ENCODE measurements at regions not wholly inside any gene's neighbourhood (a gene's known extent, or its start where the extent isn't known, plus 50 kb on each side); places are given as distances from the start of the nearest gene placed in this dataset.

- TF ChIP-seq CTCF (IDR thresholded peaks at IDR 0.05) (no peak), USF1 (CRISPR knock-in tag; IDR thresholded peaks at IDR 0.05) (no peak), SP1 (CRISPR knock-in tag; conservative IDR thresholded peaks at IDR 0.05) (no peak), ATF3 (CRISPR knock-in tag; conservative IDR thresholded peaks at IDR 0.05) (no peak), MAX (CRISPR knock-in tag; IDR thresholded peaks at IDR 0.05) (no peak), TEAD4 (CRISPR knock-in tag; IDR thresholded peaks at IDR 0.05) (no peak), ATF1 (CRISPR knock-in tag; IDR thresholded peaks at IDR 0.05) (no peak), ETV6 (CRISPR knock-in tag; IDR thresholded peaks at IDR 0.05) (no peak), FOXP4 (CRISPR knock-in tag; IDR thresholded peaks at IDR 0.05) (no peak), HMGXB4 (CRISPR knock-in tag; IDR thresholded peaks at IDR 0.05) (no peak), TP53 (CRISPR knock-in tag; IDR thresholded peaks at IDR 0.05) (no peak), RELA (CRISPR knock-in tag; IDR thresholded peaks at IDR 0.05; ENCODE audit: borderline replicate concordance) (no peak), OVOL2 (CRISPR knock-in tag; IDR thresholded peaks at IDR 0.05; ENCODE audit: borderline replicate concordance) (no peak), MXD4 (CRISPR knock-in tag; IDR thresholded peaks at IDR 0.05; ENCODE audit: borderline replicate concordance) (no peak)
Measured at GRCh38 chr3:21934591-21934990, 183.6 kb upstream of the ZNF385D start.

Data from WTC11 (cell line).